ENCODE measurements at regions not wholly inside any gene's neighbourhood (a gene's known extent, or its start where the extent isn't known, plus 50 kb on each side); places are given as distances from the start of the nearest gene placed in this dataset.

DNA sequence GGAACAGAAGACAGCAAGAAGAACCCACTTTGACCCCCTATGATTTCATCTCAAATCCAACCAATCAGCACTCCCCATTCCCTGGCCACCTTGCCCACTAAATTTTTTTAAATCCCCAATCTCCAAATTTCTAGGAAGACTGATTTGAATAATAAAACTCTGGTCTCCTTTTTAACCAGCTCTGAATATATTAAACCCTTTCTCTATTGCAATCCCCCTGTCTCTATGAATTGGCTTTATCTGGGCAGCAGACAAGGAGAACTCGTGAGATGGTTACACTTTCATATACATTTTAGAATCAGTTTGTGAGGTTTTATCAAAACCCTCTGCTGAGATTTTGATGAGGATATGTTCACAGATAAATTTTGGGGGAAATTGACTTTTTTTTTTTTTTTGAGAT is 90.3 kb upstream of the TRIM24 start:
- TF ChIP-seq, protein P1, sequence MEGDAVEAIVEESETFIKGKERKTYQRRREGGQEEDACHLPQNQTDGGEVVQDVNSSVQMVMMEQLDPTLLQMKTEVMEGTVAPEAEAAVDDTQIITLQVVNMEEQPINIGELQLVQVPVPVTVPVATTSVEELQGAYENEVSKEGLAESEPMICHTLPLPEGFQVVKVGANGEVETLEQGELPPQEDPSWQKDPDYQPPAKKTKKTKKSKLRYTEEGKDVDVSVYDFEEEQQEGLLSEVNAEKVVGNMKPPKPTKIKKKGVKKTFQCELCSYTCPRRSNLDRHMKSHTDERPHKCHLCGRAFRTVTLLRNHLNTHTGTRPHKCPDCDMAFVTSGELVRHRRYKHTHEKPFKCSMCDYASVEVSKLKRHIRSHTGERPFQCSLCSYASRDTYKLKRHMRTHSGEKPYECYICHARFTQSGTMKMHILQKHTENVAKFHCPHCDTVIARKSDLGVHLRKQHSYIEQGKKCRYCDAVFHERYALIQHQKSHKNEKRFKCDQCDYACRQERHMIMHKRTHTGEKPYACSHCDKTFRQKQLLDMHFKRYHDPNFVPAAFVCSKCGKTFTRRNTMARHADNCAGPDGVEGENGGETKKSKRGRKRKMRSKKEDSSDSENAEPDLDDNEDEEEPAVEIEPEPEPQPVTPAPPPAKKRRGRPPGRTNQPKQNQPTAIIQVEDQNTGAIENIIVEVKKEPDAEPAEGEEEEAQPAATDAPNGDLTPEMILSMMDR (IDR thresholded peaks at IDR 0.05) = no peak
- TF ChIP-seq EZH2 (IDR thresholded peaks at IDR 0.05; ENCODE audit: borderline replicate concordance, insufficient read depth, low read depth, low read length, poor library complexity, severe bottlenecking) = no peak
